Liver (tissue), 8 donors: ENCODE measurements at regions not wholly inside any gene's neighbourhood (a gene's known extent, or its start where the extent isn't known, plus 50 kb on each side); places are given as distances from the start of the nearest gene placed in this dataset.

Experiments used
- DNase-seq: peaks from one replicate; pipeline ENCODE4 v3.0.0-alpha.2; 2017; ENCODE audit warnings: low spot score
- H3K27ac ChIP-seq, 2 donors: one replicate each; pipeline ENCODE4 v1.7.0; 2013; ENCODE audit warnings: inconsistent platforms in 2 of 2, low read length in 2 of 2, control low read depth in 1 of 2, low read depth in 1 of 2, mild to moderate bottlenecking in 1 of 2
- H3K27me3 ChIP-seq, 4 donors: one replicate each; pipeline versions ENCODE4 v1.6.1 to v1.7.0; 2013; ENCODE audit warnings: low read length in 3 of 4, inconsistent platforms in 1 of 4, mild to moderate bottlenecking in 1 of 4, moderate library complexity in 1 of 4; ENCODE audit not compliant: control insufficient read depth in 4 of 4, insufficient read depth in 4 of 4
- H3K36me3 ChIP-seq, 4 donors: one replicate each; pipeline versions ENCODE4 v1.6.1 to v1.7.0; 2013; ENCODE audit warnings: low read length in 3 of 4, mild to moderate bottlenecking in 3 of 4, low read depth in 1 of 4, moderate library complexity in 1 of 4; ENCODE audit not compliant: control insufficient read depth in 4 of 4, insufficient read depth in 3 of 4
- H3K4me1 ChIP-seq, 4 donors: one replicate each; pipeline versions ENCODE4 v1.6.1 to v1.7.0; 2013; ENCODE audit warnings: low read length in 3 of 4, mild to moderate bottlenecking in 3 of 4, moderate library complexity in 1 of 4; ENCODE audit not compliant: control insufficient read depth in 4 of 4, insufficient read depth in 4 of 4
- H3K4me3 ChIP-seq, 3 donors: one replicate each; pipeline versions ENCODE4 v1.6.1 to v1.7.0; 2013; ENCODE audit warnings: low read length in 3 of 3, control low read depth in 1 of 3, low read depth in 1 of 3, mild to moderate bottlenecking in 1 of 3
- H3K9ac ChIP-seq, 2 donors: one replicate each; pipeline ENCODE4 v1.7.0; 2013; ENCODE audit warnings: low read length in 2 of 2, mild to moderate bottlenecking in 2 of 2, moderate library complexity in 2 of 2, control low read depth in 1 of 2, low read depth in 1 of 2
- H3K9me3 ChIP-seq, 4 donors: one replicate each; pipeline versions ENCODE4 v1.6.1 to v1.7.0; 2013; ENCODE audit warnings: low read length in 3 of 4; ENCODE audit not compliant: control insufficient read depth in 4 of 4
- EGR1 ChIP-seq, 2 donors: IDR thresholded peaks; 2 replicates each; pipeline ENCODE4 v1.6.1; 2016 to 2018; ENCODE audit warnings: antibody characterized with exemption in 2 of 2, low read depth in 2 of 2
- FOXA1 ChIP-seq: IDR thresholded peaks from 2 replicates; pipeline ENCODE4 v1.6.1; 2016; ENCODE audit warnings: antibody characterized with exemption
- FOXA2 ChIP-seq: IDR thresholded peaks from 2 replicates; pipeline ENCODE4 v1.6.1; 2016; ENCODE audit warnings: antibody characterized with exemption
- GABPA ChIP-seq, 2 donors: IDR thresholded peaks in 1 of 2; conservative IDR thresholded peaks in 1 of 2; 2 replicates each; pipeline ENCODE4 v1.6.1; 2016; ENCODE audit warnings: antibody characterized with exemption in 2 of 2, mild to moderate bottlenecking in 1 of 2, moderate library complexity in 1 of 2
- HNF4A ChIP-seq, 2 donors: conservative IDR thresholded peaks; 2 replicates each; pipeline ENCODE4 v1.6.1; 2016; ENCODE audit warnings: antibody characterized with exemption in 2 of 2, mild to moderate bottlenecking in 2 of 2
- HNF4G ChIP-seq: IDR thresholded peaks from 2 replicates; pipeline ENCODE4 v1.6.1; 2016; ENCODE audit warnings: antibody characterized with exemption
- JUND ChIP-seq, 2 donors: IDR thresholded peaks; 2 replicates each; pipeline ENCODE4 v1.6.1; 2016; ENCODE audit warnings: antibody characterized with exemption in 2 of 2
- MAX ChIP-seq: IDR thresholded peaks from 2 replicates; pipeline ENCODE4 v1.6.1; 2016; ENCODE audit warnings: antibody characterized with exemption
- NR2F2 ChIP-seq: IDR thresholded peaks from 2 replicates; pipeline ENCODE4 v1.6.1; 2016; ENCODE audit warnings: antibody characterized with exemption
- RAD21 ChIP-seq, 2 donors: IDR thresholded peaks; 2 replicates each; pipeline ENCODE4 v1.6.1; 2016; ENCODE audit warnings: antibody characterized with exemption in 2 of 2, mild to moderate bottlenecking in 2 of 2
- REST ChIP-seq: IDR thresholded peaks from 2 replicates; pipeline ENCODE4 v1.6.1; 2016; ENCODE audit warnings: antibody characterized with exemption, mild to moderate bottlenecking
- RXRA ChIP-seq, 2 donors: IDR thresholded peaks; 2 replicates each; pipeline ENCODE4 v1.6.1; 2017 to 2018; ENCODE audit warnings: antibody characterized with exemption in 2 of 2, mild to moderate bottlenecking in 1 of 2
- SP1 ChIP-seq: IDR thresholded peaks from 2 replicates; pipeline ENCODE4 v1.6.1; 2018; ENCODE audit warnings: antibody characterized with exemption, mild to moderate bottlenecking
- TAF1 ChIP-seq: conservative IDR thresholded peaks from 2 replicates; pipeline ENCODE4 v1.6.1; 2016; ENCODE audit warnings: antibody characterized with exemption, mild to moderate bottlenecking
- YY1 ChIP-seq: IDR thresholded peaks from 2 replicates; pipeline ENCODE4 v1.6.1; 2016; ENCODE audit warnings: antibody characterized with exemption, mild to moderate bottlenecking
- WGBS: extraction: QIAGEN DNeasy Blood & Tissue Kit; methylation state at CpG from one replicate; pipeline ENCODE4 v1.1.7; 2013; 5-methylcytosine and 5-hydroxymethylcytosine counted together
- TF ChIP-seq, protein P1 (sequence below): fragments of 150-350 bp; IDR thresholded peaks from 2 replicates; pipeline ENCODE4 v1.5.1; 2017; ENCODE audit warnings: improper control_type of control experiment, low read depth, low read length; ENCODE audit not compliant: missing input control
- TF ChIP-seq, protein P2 (sequence below): IDR thresholded peaks from 2 replicates; pipeline ENCODE4 v1.6.1; 2016; ENCODE audit warnings: antibody characterized with exemption
- donor health status: healthy.
- donor health status: healthy.
- donor health status: healthy.
- donor health status: healthy.
- donor health status: healthy.

- H3K9ac ChIP-seq: no peak overlapping the region
- no peaks in the 10 kb centered on the region for H3K36me3 ChIP-seq
- no peaks in the 10 kb centered on the region for H3K9me3 ChIP-seq
- TF ChIP-seq REST (no peak), EGR1 (IDR thresholded peaks at IDR 0.05; ENCODE audit: low read depth in 2 of 2) (no peak), RAD21 (IDR thresholded peaks at IDR 0.05) (no peak), JUND (IDR thresholded peaks at IDR 0.05) (no peak), SP1 (no peak), NR2F2 (no peak), YY1 (no peak), TAF1 (no peak), FOXA1 (no peak), HNF4A (conservative IDR thresholded peaks at IDR 0.05) (no peak), HNF4G (no peak), GABPA (IDR thresholded peaks at IDR 0.05 in 1 of 2, conservative IDR thresholded peaks at IDR 0.05 in 1 of 2) (no peak), MAX (no peak), FOXA2 (no peak), RXRA (IDR thresholded peaks at IDR 0.05) (no peak)
- TF ChIP-seq, protein P1, sequence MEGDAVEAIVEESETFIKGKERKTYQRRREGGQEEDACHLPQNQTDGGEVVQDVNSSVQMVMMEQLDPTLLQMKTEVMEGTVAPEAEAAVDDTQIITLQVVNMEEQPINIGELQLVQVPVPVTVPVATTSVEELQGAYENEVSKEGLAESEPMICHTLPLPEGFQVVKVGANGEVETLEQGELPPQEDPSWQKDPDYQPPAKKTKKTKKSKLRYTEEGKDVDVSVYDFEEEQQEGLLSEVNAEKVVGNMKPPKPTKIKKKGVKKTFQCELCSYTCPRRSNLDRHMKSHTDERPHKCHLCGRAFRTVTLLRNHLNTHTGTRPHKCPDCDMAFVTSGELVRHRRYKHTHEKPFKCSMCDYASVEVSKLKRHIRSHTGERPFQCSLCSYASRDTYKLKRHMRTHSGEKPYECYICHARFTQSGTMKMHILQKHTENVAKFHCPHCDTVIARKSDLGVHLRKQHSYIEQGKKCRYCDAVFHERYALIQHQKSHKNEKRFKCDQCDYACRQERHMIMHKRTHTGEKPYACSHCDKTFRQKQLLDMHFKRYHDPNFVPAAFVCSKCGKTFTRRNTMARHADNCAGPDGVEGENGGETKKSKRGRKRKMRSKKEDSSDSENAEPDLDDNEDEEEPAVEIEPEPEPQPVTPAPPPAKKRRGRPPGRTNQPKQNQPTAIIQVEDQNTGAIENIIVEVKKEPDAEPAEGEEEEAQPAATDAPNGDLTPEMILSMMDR: no peak
- TF ChIP-seq, protein P2, sequence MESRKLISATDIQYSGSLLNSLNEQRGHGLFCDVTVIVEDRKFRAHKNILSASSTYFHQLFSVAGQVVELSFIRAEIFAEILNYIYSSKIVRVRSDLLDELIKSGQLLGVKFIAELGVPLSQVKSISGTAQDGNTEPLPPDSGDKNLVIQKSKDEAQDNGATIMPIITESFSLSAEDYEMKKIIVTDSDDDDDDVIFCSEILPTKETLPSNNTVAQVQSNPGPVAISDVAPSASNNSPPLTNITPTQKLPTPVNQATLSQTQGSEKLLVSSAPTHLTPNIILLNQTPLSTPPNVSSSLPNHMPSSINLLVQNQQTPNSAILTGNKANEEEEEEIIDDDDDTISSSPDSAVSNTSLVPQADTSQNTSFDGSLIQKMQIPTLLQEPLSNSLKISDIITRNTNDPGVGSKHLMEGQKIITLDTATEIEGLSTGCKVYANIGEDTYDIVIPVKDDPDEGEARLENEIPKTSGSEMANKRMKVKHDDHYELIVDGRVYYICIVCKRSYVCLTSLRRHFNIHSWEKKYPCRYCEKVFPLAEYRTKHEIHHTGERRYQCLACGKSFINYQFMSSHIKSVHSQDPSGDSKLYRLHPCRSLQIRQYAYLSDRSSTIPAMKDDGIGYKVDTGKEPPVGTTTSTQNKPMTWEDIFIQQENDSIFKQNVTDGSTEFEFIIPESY: no peak
- H3K4me3 ChIP-seq: no peak overlapping the region
- H3K27me3 ChIP-seq: peaks cover 0 to 3% (median 0%) of the 10 kb centered on the region in 4 donors
- DNase-seq: no peak
- WGBS: 73% methylated on average over 2 of the region's 2 CpGs
- H3K4me1 ChIP-seq: peaks cover 0 to 6% (median 4%) of the 10 kb centered on the region in 4 donors
- no peak overlapping the region for H3K27ac ChIP-seq
Observed at GRCh38 chr9:22170556-22170955, 161.5 kb upstream of the CDKN2B start.
